ENCODE measurements at regions not wholly inside any gene's neighbourhood (a gene's known extent, or its start where the extent isn't known, plus 50 kb on each side); places are given as distances from the start of the nearest gene placed in this dataset.

- no peak overlapping the region for H3K4me3 ChIP-seq
- no peak overlapping the region for H3K27ac ChIP-seq
- peaks cover 2 to 8% of the 10 kb centered on the region in 2 donors for H3K4me1 ChIP-seq (replicated peaks in 1 of 2)
- no peak for ATAC-seq (replicated peaks in 6 of 8)
- in situ Hi-C loops (cut with MboI; ENCODE audit: low pct_unique_long_range_greater_than_20kb in 2 of 9, low sequenced_read_pairs in 9 of 9, unreplicated experiment in 9 of 9): loop anchor here in 1 of 9 experiments (25.0 kb wide), 1 partner anchor 358 kb away; no protein-coding TSS in a partner anchor
Measured at GRCh38 chr1:70895531-70895930, 152.1 kb downstream of the PTGER3 start.

- no peak overlapping the region for H3K27ac ChIP-seq
- ATAC-seq (replicated peaks in 6 of 8): peak in 3 of 8 experiments; percentile 19 to 36 (median 19)
- in situ Hi-C loops (cut with MboI; ENCODE audit: low pct_unique_long_range_greater_than_20kb in 2 of 9, low sequenced_read_pairs in 9 of 9, unreplicated experiment in 9 of 9): loop anchor here in 1 of 9 experiments (25.0 kb wide), 1 partner anchor 359 kb away; no protein-coding TSS in a partner anchor
- H3K4me3 ChIP-seq: no peak overlapping the region
- H3K4me1 ChIP-seq (replicated peaks in 1 of 2): peaks cover 2 to 8% of the 10 kb centered on the region in 2 donors
- WGBS, 10 experiments: 0 to 100% (median 65%) methylated on average over 1 of the region's 1 CpG; no CpG with 5 or more reads in 2 of the 10 experiments
Measured at GRCh38 chr1:70896224-70896623, 151.4 kb downstream of the PTGER3 start.

DNA sequence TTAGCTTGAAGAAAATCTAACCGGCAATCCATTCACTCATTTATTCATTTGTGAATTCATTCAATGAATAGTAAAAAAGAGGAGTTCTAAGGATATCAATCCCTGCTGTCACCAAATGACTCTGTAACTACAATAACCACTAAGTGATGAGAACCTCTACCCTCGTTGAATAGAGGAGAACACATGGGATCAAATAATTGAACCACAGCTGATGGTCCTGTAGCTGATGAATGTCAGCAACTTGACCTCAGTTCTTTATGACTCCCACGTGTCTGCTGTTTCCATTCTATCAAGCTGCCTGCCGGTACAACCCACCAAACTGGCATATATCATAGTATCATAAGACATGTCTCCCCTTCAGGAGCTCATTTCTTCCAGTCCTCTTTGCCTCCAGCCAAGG is 150.3 kb downstream of the PTGER3 start:
- Histone ChIP-seq H3K4me1 (replicated peaks in 1 of 2) (peaks cover 2 to 8% of the 10 kb centered on the region in 2 donors), H3K27ac (no peak overlapping the region), H3K4me3 (no peak overlapping the region)
- peak in 3 of 8 experiments; percentile 41 to 84 (median 57) for ATAC-seq (replicated peaks in 6 of 8)
- in situ Hi-C loops (cut with MboI; ENCODE audit: low pct_unique_long_range_greater_than_20kb in 2 of 9, low sequenced_read_pairs in 9 of 9, unreplicated experiment in 9 of 9): loop anchor here in 1 of 9 experiments (25.0 kb wide), 1 partner anchor 360 kb away; no protein-coding TSS in a partner anchor
- WGBS, 10 experiments: 9 to 80% (median 30%) methylated on average over 1 to 4 of the region's 4 CpGs; no CpG with 5 or more reads in 2 of the 10 experiments

GRCh38 chr1:70899735-70900134 is 147.9 kb downstream of the PTGER3 start:
- H3K27ac ChIP-seq: no peak overlapping the region
- ATAC-seq (replicated peaks in 6 of 8): no peak
- peaks cover 2 to 8% of the 10 kb centered on the region in 2 donors for H3K4me1 ChIP-seq (replicated peaks in 1 of 2)
- in situ Hi-C loops (cut with MboI; ENCODE audit: low pct_unique_long_range_greater_than_20kb in 2 of 9, low sequenced_read_pairs in 9 of 9, unreplicated experiment in 9 of 9): loop anchor here in 1 of 9 experiments (25.0 kb wide), 1 partner anchor 362 kb away; no protein-coding TSS in a partner anchor
- no peak overlapping the region for H3K4me3 ChIP-seq

DNA sequence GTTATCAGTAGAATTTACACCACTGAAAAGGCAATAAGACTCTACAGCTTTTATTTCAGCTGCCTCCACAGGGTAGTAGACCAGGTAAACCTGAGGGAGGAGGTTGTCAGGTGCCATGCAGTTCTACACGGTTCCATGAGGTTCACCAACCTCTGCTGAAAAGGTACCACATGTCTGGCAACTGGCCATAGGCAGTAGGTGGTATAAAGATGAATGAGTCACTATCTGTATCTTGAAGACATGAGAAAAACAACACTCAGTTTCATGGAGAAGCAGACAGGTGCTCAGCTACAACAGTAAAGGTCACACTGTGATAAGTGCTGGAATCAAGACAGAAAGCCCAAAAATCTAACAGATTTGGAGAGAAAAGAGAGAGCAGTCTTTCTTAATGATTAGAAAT is 145.4 kb downstream of the PTGER3 start:
- no peak for ATAC-seq (replicated peaks in 6 of 8)
- Histone ChIP-seq H3K4me1 (replicated peaks in 1 of 2) (peaks cover 2 to 8% of the 10 kb centered on the region in 2 donors), H3K27ac (no peak overlapping the region), H3K4me3 (no peak overlapping the region)
- in situ Hi-C loops (cut with MboI; ENCODE audit: low pct_unique_long_range_greater_than_20kb in 2 of 9, low sequenced_read_pairs in 9 of 9, unreplicated experiment in 9 of 9): no loop called here
- 0 to 87% (median 67%) methylated on average over 1 of the region's 1 CpG; no CpG with 5 or more reads in 5 of the 10 experiments for WGBS, 10 experiments

GRCh38 chr1:70906800-70907199 is 140.8 kb downstream of the PTGER3 start:
- no peak overlapping the region for H3K27ac ChIP-seq
- ATAC-seq (replicated peaks in 6 of 8): peak in 1 of 8 experiments; percentile 34
- in situ Hi-C loops (cut with MboI; ENCODE audit: low pct_unique_long_range_greater_than_20kb in 2 of 9, low sequenced_read_pairs in 9 of 9, unreplicated experiment in 9 of 9): no loop called here

DNA sequence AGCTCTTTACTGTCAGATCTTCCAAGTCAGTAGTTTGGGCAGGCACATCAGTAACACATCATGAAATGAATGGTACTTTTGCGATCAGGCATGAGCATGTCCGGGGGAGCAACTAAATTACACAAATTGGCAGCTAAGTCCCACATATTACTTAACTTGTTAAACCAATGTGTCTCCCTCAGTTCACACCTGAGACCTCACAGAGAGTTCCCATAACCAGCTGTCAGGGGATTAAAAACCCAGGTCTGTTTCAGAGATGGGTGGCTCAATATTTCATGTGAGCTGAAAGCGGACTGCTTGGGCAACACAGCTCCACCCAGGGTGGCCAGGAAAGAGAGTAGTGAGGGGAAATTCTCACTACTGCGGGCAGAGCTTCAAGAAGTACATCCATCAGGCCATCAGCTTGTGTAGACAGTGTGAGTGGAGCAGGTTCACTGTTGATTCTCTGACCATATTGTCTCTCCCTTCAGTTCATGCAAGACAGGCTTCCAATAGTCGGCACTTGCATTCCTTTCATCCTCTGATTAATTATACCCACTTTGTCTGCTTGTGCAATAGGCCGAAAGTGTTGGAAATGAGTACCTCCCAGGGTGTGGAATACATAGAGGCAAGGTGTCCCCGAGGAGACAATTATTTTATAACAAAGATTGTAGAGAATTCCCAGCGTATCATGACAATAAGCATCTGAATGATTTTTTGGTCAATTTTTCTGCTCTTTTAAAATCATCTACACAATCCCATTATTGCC is 139.9 kb downstream of the PTGER3 start:
- WGBS, 10 experiments: 17 to 94% (median 77%) methylated on average over 1 to 8 of the region's 8 CpGs; no CpG with 5 or more reads in 2 of the 10 experiments
- no peak overlapping the region for H3K4me3 ChIP-seq
- no peak overlapping the region for H3K27ac ChIP-seq
- no peak for ATAC-seq (replicated peaks in 6 of 8)
- in situ Hi-C loops (cut with MboI; ENCODE audit: low pct_unique_long_range_greater_than_20kb in 2 of 9, low sequenced_read_pairs in 9 of 9, unreplicated experiment in 9 of 9): no loop called here
- no peaks in the 10 kb centered on the region for H3K4me1 ChIP-seq (replicated peaks in 1 of 2)

More at GRCh38 chr1:70906800-70907199, 140.8 kb downstream of the PTGER3 start:
- no peaks in the 10 kb centered on the region for H3K4me1 ChIP-seq (replicated peaks in 1 of 2)
- no peak overlapping the region for H3K4me3 ChIP-seq

- ATAC-seq (replicated peaks in 6 of 8): peak in 1 of 8 experiments; percentile 20
- H3K4me1 ChIP-seq (replicated peaks in 1 of 2): no peaks in the 10 kb centered on the region
- H3K27ac ChIP-seq: no peak overlapping the region
- no peak overlapping the region for H3K4me3 ChIP-seq
- in situ Hi-C loops (cut with MboI; ENCODE audit: low pct_unique_long_range_greater_than_20kb in 2 of 9, low sequenced_read_pairs in 9 of 9, unreplicated experiment in 9 of 9): no loop called here
- WGBS, 10 experiments: 0 to 100% (median 80%) methylated on average over 1 to 3 of the region's 3 CpGs
Measured at GRCh38 chr1:70909262-70909822, 138.3 kb downstream of the PTGER3 start.

GRCh38 chr1:70910013-70910412 is 137.6 kb downstream of the PTGER3 start:
- ATAC-seq (replicated peaks in 6 of 8): no peak
- no peak overlapping the region for H3K4me3 ChIP-seq
- no peaks in the 10 kb centered on the region for H3K4me1 ChIP-seq (replicated peaks in 1 of 2)
- in situ Hi-C loops (cut with MboI; ENCODE audit: low pct_unique_long_range_greater_than_20kb in 2 of 9, low sequenced_read_pairs in 9 of 9, unreplicated experiment in 9 of 9): no loop called here
- no peak overlapping the region for H3K27ac ChIP-seq
- 75 to 100% (median 100%) methylated on average over 1 of the region's 1 CpG; no CpG with 5 or more reads in 3 of the 10 experiments for WGBS, 10 experiments

DNA sequence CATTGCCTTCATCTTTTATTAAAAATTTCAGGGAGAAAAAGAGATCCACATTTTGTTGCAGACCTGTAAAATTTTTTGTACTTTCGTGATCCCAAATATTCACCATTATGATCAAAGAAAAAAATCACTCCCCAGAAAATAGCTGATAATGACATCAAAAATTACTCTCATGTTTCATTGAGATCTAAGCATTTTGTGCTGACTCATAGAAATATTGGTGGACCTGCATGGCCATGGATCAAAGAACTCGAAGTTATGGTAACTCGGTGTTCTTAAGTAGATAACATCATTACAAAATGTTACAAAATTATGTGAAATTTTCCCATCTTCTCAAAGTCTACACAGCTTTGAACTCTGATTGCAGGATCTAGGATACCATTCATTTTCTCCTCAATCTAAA is 135.8 kb downstream of the PTGER3 start:
- Histone ChIP-seq H3K4me1 (replicated peaks in 1 of 2) (no peaks in the 10 kb centered on the region), H3K27ac (no peak overlapping the region), H3K4me3 (no peak overlapping the region)
- no peak for ATAC-seq (replicated peaks in 6 of 8)
- 38 to 100% (median 85%) methylated on average over 1 to 3 of the region's 3 CpGs for WGBS, 10 experiments
- in situ Hi-C loops (cut with MboI; ENCODE audit: low pct_unique_long_range_greater_than_20kb in 2 of 9, low sequenced_read_pairs in 9 of 9, unreplicated experiment in 9 of 9): no loop called here

GRCh38 chr1:70914224-70914623 is 133.4 kb downstream of the PTGER3 start:
- no peak for ATAC-seq (replicated peaks in 6 of 8)
- in situ Hi-C loops (cut with MboI; ENCODE audit: low pct_unique_long_range_greater_than_20kb in 2 of 9, low sequenced_read_pairs in 9 of 9, unreplicated experiment in 9 of 9): no loop called here

DNA sequence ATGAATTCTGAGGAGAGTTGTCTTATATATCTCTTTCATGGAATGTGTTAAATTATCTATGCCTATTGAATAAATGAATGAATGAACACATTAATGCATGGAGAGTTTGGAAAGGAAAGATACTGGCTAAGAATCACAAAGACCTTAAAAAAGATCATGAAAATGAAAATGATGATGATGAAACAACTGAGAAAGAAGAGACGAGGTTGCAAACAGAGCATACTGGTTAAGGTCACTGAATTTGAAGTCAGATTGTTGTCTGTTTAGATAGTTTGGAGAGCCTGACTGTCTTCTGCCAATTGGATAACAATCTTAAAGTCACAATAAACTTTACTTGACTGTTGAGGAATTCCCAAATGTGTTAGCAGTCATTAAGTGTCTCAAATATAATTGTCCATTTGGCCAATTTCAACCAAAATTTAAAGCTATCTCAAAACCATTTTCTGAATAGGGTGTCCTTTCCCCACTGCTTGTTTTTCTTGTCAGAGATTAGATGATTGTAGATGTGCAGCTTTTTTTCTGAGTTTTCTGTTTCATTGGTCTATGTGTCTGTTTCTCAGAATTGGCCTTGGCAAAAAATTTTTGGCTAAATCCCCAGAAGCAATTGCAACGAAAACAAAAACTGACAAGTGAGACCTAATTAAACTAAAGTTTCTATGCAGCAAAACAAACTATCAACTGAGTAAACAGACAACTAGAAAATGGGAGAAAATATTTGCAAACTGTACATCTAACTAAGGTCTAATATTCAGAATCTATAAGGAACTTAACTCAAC is 132.2 kb downstream of the PTGER3 start:
- Histone ChIP-seq H3K27ac (no peak overlapping the region), H3K4me3 (no peak overlapping the region), H3K4me1 (replicated peaks in 1 of 2) (no peaks in the 10 kb centered on the region)
- in situ Hi-C loops (cut with MboI; ENCODE audit: low pct_unique_long_range_greater_than_20kb in 2 of 9, low sequenced_read_pairs in 9 of 9, unreplicated experiment in 9 of 9): no loop called here
- 15 to 100% (median 68%) methylated on average over 1 to 2 of the region's 2 CpGs for WGBS, 10 experiments
- no peak for ATAC-seq (replicated peaks in 6 of 8)

More at GRCh38 chr1:70914224-70914623, 133.4 kb downstream of the PTGER3 start:
- Histone ChIP-seq H3K4me1 (replicated peaks in 1 of 2) (no peaks in the 10 kb centered on the region), H3K4me3 (no peak overlapping the region), H3K27ac (no peak overlapping the region)
- 80 to 100% (median 94%) methylated on average over 1 of the region's 1 CpG; no CpG with 5 or more reads in 2 of the 10 experiments for WGBS, 10 experiments

GRCh38 chr1:70916034-70916427 is 131.6 kb downstream of the PTGER3 start:
- no peaks in the 10 kb centered on the region for H3K4me1 ChIP-seq (replicated peaks in 1 of 2)
- H3K4me3 ChIP-seq: no peak overlapping the region
- no peak for ATAC-seq (replicated peaks in 6 of 8)
- no peak overlapping the region for H3K27ac ChIP-seq
- in situ Hi-C loops (cut with MboI; ENCODE audit: low pct_unique_long_range_greater_than_20kb in 2 of 9, low sequenced_read_pairs in 9 of 9, unreplicated experiment in 9 of 9): no loop called here
- 0 to 83% (median 66%) methylated on average over 1 to 2 of the region's 2 CpGs; no CpG with 5 or more reads in 1 of the 10 experiments for WGBS, 10 experiments
